Posterior vena cava (tissue), 2 donors: ENCODE measurements at regions not wholly inside any gene's neighbourhood (a gene's known extent, or its start where the extent isn't known, plus 50 kb on each side); places are given as distances from the start of the nearest gene placed in this dataset.
"Not testable (repeated sequence)": the region's sequence is repeated elsewhere in the genome, so short reads cannot be mapped to it uniquely, and the experiment has no call there.

Experiments
- DNase-seq: peaks from one replicate; pipeline ENCODE4 v3.0.0-alpha.2; 2020; ENCODE audit warnings: low spot score
- intact Hi-C, 2 donors: fragments of 100-400 bp; cut with DNase I; formaldehyde crosslinking; loops; one replicate each; pipeline versions ENCODE4 v1.14.1 to v1.14.2; 2022 to 2023
- donor health status: DM: yes; HTN: yes; CAD: no.
- donor health status: DM: yes; HTN: yes; CAD: no.

GRCh38 chr3:24545887-24546286 lies 51.2 kb upstream of the THRB start:
- intact Hi-C loops, result no loop called here
- DNase-seq, result peak; percentile 77

- intact Hi-C loops, result no loop called here
- DNase-seq, result no peak
Observed at GRCh38 chr3:24548278-24548677, 53.6 kb upstream of the THRB start.

GRCh38 chr3:24550588-24550987 lies 55.9 kb upstream of the THRB start:
- intact Hi-C loops, result no loop called here
- no peak for DNase-seq

DNA sequence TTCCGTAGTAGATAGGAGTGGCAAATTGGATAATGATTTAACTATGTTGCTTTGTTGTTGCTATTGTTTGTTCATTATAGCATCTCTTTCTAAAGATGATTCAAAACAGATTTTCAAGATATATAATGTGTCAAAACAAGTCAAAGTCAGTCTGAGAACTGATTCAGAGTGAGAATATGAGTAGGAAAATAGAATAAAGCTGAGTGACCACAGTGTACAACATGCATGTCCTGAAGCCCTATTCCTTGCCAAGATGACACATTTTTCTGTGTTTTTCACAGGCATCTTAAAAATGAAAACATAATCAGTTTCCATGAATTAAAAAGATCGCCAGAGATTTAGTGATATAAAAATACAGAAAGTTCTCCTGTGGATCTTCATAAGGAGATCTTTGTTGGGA lies 57.0 kb upstream of the THRB start:
- no peak for DNase-seq
- intact Hi-C loops, result no loop called here

DNA sequence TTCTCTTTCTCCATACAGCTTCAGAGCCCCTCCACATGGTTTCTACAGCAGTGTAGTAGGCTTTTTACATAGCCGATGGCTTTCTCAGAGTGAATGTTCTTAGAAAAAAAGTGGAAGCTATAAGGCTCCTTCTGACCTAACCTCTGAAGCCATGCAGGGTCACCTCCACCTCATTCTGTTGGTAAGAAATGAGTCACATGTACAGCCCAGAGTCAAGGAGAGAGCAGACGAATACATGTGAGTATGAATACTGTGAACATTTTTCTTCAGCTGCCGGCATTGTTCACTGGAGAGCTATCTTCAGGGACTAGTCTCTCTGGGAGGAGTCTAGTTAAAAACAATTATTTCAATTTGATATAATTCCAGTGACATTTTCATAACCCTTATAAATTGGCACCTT lies 68.2 kb upstream of the THRB start:
- intact Hi-C loops, result no loop called here
- no peak for DNase-seq

DNA sequence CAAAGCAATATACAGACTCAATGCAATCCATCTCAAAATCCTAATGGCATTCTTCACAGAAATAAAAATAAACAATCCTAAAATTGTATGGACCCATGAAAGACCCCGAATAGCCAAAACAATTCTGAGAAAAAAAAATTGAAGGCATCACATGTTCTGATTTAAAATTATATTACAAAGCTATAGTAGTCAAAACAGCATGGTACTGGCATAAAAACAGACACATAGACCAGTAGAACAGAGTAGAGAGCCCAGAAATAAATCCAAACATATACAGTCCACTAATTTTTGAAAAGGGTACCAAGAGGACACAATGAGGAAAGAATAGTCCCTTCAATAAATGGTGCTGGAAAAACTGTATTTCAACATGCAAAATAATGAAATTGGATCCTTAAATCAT lies 70.4 kb upstream of the THRB start:
- no peak for DNase-seq
- intact Hi-C loops, result no loop called here

GRCh38 chr3:24565656-24566055 lies 71.0 kb upstream of the THRB start:
- intact Hi-C loops, result no loop called here
- no peak for DNase-seq

GRCh38 chr3:24566927-24567326 lies 72.3 kb upstream of the THRB start:
- DNase-seq, result no peak
- intact Hi-C loops, result no loop called here

GRCh38 chr3:24572409-24572808 lies 77.8 kb upstream of the THRB start:
- DNase-seq, intact Hi-C loops: not testable (repeated sequence)

DNA sequence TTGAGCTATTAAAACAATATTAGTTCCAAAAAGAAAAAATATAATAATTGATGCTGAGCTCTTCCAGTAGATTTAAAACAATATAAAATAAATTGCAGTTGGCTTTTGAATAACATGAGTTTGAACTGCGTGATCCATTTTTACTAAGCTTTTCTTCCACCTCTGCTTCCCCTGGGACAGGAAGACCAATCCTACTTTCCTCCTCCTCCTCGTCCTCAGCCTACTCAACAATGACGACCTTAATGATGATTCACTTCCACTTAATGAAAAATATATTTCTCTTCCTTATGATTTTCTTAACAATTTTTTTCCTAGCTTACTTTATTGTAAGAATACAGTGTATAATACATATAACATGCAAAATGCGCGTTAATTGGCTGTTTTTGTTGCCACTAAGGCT lies 78.9 kb upstream of the THRB start:
- no peak for DNase-seq
- intact Hi-C loops, result no loop called here

GRCh38 chr3:24578324-24578723 lies 83.7 kb upstream of the THRB start:
- no peak for DNase-seq
- intact Hi-C loops, result no loop called here

DNA sequence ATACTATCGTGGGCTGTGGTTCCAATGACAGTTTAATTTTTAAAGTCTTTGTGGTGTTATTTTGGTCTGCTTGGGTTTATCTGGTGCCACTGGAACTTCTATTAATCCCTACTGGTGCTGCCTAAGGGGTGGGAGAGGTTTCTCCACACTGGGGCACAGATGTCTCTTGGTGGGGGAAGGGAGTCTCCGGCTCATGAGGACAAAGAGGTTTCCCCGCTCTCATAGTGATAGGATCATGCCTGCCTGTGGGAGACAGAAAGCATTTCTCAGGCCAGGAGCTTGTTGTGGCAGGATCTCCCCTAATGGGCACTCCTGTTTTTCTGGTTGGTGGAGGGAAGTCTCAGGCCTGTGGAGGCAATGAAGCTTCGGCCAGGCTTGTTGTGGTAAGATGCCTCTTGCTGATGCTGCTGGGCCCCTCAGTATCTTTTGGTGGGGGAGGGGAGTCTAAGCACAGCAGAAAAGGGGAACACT lies 84.3 kb upstream of the THRB start:
- DNase-seq, result no peak
- intact Hi-C loops, result no loop called here

DNA sequence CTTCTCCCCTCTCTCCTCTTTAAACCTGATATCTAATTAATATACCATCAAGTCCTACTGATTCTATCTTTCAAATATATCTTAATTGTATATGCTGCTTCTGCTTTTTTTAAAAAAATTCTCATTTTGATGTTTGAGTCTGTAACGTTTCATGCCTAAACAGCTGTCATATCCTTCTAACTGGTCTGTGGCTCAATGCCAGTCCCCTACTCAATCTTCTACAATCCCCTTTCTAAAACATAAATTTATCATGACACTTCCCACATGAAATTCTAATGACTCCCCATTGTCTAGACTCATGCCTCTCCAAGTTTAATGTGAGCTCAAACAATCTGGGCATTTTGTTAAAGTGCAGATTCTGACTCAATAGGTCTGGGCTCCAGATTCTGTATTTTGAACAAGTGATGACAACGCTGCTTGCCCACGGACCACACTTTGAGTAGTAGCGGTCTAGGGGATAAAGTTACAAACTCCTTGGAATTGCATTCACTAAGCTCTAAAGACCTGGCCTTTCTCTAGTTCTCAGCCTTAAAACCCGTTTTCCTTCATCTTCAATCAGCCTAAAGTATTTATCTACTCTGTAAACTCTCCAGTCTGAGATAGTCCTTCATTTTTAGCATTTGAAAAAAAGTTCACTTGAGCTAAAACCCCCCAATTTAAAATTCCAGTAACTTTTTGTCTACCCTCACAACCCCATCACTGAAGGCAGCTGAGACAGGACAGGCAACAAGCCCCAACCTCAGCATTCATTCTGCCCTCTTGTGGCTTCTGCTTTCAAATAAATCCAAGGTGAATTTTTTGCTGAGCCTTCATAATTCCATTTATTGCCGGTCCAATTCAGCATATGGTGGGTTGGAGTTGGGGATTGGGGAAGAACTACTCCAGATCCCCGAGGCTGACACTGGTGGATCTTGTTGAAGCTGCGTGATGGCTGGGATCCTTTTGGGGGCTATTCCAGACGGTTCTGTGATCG lies 88.1 kb upstream of the THRB start:
- intact Hi-C loops, result loop anchor here in 1 of 2 donors (5.0 kb wide), 1 partner anchor 1235 kb away; no protein-coding TSS in a partner anchor
- DNase-seq, result no peak

GRCh38 chr3:24586920-24587319 lies 92.3 kb upstream of the THRB start:
- no peak for DNase-seq
- intact Hi-C loops, result no loop called here

GRCh38 chr3:24588629-24589512 lies 94.2 kb upstream of the THRB start:
- intact Hi-C loops, result no loop called here
- DNase-seq, result no peak

GRCh38 chr3:24589513-24589851 lies 94.8 kb upstream of the THRB start:
- intact Hi-C loops, result no loop called here
- no peak for DNase-seq

DNA sequence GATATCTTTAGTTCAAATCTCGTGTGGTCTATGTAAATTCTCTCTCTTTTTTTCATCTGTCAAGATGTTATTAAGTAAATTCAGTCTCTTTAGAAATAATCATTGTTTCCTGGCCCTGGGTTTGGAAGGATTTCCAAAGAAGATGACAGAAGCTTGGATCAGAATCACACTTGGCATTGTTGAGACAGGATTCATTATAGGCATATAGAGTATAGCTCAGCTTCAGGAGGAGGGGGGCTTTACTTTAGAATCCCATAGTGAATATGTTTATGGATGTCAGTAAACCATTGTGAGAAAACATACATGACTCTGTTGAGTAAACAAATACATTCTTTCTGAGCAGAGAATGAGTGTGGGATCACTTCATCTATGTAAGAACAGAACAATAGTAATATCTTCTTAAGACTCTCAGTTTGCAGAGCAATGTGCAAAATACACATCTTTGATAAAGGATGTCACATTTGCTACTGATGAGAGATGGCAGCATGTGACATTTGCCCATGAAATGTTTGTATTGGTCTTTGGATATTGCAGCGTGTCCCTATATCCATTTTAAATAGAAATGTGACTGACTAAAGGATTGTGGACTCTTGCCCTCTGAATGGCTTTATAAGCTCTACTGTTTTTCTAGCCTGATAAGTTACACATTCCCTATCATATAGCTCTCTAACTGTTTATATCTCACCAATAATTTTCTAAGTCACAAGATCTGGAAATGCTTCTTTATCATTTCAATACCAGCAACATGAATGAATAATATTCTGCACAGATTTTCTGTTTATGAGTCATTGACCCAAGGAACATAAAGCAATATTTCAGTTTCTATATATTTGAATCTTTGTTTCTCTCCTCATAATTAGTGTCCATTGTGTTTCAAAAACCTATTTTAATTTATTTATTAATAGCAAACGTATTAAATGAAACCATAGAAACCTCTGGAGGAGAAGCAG lies 95.6 kb upstream of the THRB start:
- DNase-seq, result no peak

DNA sequence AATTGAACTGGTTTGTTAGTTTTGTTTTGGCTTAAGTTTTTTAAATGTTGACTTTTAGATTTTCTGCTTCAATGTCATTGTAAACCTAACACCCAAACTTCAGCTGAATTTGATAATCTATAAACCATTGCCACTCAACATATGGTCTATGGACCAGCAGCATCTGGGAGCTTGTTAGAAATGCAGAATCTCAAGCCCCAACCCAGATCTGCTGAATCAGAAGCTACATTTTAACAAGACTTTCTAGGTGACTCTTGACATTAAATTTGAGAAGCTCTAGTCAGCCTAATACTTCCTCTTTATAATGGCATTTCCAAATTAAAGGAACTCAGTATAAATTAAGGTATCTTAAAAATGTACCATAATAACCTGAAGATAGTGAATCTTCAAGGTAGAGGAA lies 96.5 kb upstream of the THRB start:
- no peak for DNase-seq

More for the DNA sequence above, 95.6 kb upstream of the THRB start:
- intact Hi-C loops, result no loop called here

More for the DNA sequence above, 96.5 kb upstream of the THRB start:
- intact Hi-C loops, result no loop called here
